HS-5 (cell line): ENCODE measurements at regions not wholly inside any gene's neighbourhood (a gene's known extent, or its start where the extent isn't known, plus 50 kb on each side); places are given as distances from the start of the nearest gene placed in this dataset.
"Not testable (repeated sequence)": the region's sequence is repeated elsewhere in the genome, so short reads cannot be mapped to it uniquely, and the experiment has no call there.

Experiments used
- DNase-seq: peaks from one replicate; pipeline ENCODE4 v3.0.0-alpha.2; 2012; ENCODE audit warnings: low read depth

DNA sequence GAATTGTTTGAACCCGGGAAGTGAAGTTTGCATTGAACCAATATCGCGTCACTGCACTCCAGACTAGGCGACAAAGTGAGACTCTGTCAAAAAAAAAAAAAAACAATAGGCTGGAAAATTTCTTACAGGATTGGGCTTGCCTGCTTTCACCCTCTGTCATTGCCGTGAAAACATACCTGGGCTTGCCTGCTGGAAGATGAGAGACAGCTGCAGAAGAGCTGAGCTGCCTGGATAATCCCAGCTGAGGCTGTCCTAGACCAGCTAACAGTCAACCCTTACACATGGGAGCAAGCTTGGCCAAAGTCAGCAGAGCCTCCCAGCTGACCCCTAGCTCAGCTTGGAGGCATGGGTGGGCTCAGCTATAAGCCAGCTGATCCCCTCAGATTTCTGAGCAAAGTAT lies 306.2 kb downstream of the CCSER2 start:
- DNase-seq, result no peak

DNA sequence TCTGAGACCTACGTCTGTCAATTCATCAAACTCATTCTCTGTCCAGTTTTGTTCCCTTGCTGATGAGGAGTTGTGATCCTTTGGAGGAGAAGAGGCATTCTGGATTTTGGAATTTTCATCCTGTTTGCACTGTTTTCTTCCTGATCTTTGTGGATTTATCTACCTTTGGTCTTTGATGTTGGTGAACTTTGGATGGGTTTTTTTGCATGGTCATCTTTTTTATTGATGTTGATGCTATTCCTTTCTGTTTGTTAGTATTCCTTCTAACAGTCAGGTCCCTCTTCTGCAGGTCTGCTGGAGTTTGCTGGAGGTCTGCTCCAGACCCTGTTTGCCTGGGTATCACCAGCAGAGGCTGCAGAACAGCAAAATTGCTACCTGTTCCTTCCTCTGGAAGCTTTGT lies 322.2 kb downstream of the CCSER2 start:
- DNase-seq, result not testable (repeated sequence)

DNA sequence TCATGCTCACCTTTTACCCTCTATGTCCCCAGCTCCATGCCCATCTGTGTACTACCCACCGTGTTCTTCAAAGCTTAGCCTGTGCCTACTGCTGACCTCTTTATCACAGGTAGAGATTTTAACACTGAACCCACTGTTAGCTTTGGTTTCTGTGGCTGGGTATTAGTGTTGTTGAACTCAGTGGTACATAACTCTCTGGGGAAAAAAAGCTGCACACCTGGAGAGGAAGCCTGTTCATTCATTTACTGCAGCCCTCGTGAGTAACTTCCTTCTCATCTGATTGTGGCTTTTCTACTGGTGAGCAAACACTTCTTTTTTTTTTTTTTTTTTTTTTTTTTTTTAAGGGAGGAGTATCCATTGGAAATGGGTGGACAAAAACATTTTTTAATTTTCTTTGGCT lies 326.3 kb downstream of the CCSER2 start:
- DNase-seq, result no peak

DNA sequence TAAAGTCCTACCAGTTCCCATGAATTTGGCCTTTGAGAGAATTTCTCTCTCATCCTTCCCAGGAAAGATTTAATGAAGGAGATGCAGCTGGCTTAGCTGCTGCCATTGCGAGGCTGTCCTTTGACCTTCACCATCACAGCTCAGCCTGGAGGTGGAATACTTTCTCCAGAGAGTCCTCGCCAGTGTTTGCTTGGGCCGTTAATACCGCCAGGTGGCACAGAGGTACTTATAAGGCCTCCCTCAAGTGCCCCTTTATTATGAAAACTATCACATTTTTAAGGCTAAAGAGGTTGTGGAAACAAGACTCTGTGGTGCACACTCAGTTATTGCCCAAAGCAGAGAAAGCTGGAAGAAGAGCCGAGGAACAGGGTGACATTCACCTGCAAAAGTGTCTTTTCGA lies 330.6 kb downstream of the CCSER2 start:
- DNase-seq, result no peak

DNA sequence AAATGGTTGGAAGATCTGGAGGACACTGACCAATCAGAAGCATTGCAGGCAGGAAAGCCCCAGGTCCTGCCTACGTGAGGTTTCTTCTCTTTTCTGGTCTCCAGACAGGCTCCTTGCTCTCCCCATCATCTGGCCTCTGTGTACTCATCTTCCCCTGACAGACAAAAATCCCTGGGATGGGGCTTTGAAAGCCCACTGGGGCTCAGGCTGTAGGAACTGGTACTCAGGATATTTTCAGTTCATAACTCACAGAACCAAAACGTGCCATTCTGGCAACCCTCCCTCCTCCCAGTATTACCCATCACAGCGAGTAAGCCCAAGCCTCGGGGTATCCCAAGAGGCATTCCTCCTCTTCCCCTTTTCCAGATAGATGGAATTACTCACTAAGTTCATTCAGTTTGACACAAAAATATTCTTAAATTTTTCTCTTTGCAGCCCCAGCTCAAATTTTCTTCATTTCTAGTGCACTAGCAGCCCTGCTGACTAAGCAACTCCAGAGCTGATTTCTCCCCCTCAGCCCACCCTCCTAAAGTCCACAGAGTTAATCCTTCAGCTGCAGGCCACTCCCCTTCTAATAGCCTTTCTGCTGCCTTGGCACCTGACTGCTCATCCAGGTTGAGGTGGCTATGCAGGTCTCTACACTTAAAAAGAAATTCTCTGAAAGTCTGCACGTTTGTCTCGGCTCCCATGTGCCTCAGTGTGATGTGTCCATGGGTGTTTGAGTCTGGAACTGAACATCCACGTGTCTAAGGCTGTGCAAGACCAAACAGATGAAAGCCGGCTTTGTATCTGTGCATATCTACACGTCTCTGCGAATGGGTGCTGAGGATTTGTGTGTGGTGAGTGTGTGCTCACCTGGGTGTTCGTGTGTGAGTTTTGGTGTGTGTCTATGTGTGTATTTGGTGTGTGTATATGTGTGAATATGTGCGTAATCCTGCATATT lies 331.4 kb downstream of the CCSER2 start:
- no peak for DNase-seq

DNA sequence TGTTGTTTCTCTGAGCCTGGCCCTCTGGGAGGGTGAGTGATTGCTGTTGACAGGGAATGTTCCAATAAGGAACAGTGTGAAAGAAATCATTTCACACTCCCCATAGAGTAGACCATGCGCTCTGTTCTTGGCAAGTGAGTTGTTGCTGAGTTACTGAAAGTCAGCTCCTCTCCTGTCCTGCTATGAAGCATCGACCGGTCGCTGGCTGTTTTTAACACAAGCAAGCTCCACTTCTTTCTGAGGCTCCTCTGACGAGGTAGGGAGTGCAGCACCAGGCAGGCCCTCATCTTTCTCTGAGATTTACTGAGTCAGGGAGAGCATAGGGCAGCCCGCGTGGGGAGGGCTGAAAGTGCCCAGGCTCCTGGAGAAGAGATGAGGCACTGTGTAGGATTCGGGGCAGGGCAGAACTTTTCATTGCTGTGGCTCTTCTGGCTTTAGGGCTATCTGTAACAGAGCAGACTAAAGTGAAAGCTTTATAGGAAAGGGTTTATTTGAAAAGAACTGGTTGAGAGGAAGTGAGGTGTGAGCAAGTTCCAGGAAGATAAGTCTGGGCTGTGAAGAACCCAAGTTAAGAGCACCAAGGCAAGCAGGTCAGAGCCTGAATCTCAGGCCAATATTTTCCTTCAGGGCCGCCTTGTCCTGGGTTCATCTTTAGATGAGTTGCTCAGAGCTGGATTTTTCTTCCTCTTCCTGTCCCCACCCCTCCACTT lies 332.2 kb downstream of the CCSER2 start:
- DNase-seq, result no peak

DNA sequence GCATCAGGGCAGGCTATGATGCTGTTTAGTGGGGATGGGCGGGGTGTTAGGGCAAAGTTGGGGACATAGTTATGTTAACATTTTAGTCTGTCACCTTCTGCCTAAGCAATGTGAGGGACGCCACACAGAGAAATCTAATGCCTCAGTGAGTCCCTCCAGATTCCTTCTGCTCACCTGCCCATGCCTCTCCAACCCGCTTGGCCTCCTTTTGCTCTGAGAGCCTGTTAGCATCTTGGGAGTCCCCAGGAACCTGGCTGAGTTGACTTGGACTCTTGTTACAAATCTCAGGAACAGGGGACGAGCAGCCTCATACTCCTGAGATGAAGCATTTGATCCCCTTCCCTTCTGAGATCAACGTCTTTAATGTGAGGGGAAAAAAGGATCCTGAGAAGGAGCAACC lies 336.8 kb downstream of the CCSER2 start:
- no peak for DNase-seq

DNA sequence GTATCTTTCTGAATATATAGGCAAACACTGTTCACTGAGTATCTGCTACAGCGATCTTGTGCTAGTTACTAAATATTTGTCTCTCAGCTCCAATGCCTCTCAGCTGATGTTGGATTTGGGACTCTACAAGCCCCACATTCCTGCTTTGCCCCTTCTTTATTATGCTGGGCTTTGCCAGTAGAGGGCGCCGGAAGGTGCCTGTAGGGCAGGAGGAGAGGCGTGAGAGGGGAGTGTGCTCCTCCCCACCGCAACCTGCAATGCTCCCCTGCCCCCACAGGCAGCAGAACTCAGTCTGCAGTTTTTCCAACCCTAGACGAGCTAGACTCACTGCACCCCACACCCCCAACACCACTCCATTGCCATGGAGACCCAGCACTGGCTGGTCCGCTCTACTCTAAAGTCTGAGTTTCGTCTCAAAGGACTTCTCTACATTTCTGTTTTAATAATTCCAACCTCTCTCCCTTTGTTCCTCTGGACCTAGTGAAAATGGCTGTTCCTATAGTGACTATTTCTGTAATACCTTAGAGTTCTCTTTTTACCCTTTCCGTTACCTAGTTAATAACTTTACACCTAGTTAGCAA lies 337.6 kb downstream of the CCSER2 start:
- no peak for DNase-seq

DNA sequence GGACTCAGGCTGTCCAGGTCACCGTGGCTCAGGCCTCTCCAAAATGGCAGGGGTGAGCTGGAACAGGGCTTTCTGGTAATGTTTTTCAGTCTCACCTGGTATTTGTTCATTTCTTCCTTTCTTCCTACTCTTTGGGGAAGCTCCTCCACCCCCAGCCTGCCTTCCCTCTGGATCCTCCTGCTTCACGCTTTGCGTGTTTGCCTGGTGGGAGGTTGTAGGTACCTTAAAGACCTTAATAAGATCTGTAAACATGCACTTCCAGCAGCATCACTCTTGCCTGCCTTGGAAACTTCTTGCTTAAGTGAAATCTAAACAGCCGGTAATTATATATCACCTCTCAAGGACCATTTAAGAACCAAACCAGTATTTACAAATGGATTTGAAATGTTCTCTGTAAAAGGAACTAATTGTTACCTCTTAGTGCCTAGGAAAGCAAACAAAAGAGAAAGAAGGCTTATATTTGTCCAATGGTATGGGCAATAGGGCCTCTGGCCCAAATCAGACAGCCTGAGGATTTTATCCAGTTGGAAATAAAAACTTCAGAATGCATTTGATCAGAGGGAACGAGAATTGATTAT lies 339.9 kb downstream of the CCSER2 start:
- no peak for DNase-seq

DNA sequence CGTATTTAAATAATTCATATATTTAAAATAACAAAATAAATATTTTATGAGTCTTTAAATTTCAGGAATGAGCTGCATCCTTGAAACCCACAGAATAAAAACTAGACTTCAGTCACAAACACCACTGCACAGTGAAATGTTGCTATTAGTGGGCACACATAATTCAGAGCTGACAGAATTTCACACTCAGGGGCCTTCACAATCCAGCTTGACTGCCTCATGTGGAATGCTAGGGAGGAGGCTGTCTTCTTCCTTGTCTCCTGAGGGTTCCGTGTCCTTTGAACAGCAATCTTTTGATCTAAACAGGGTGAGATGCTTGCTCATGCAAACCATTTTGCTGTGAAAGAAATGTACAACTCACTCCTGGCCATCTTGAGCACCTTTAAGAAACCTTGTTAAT lies 346.7 kb downstream of the CCSER2 start:
- no peak for DNase-seq

DNA sequence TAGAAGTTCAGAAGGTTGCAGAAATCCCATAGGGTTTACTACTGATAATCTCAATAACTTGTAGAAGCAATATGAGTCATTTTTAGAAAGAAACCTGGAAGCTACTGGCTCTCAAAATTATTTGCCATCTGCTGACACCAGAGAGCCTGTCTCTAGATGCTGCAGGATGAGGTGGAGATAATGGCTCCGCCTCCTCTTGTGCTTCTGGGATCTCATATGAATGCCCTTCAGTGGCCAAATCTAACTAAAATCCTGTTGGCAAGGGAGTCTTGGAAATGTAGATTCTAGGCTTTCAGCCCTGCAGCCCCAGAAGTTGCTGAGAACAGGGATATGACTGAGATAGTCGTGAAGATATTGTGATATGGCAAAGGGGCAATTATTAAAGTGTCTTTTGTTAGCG lies 348.1 kb downstream of the CCSER2 start:
- no peak for DNase-seq

DNA sequence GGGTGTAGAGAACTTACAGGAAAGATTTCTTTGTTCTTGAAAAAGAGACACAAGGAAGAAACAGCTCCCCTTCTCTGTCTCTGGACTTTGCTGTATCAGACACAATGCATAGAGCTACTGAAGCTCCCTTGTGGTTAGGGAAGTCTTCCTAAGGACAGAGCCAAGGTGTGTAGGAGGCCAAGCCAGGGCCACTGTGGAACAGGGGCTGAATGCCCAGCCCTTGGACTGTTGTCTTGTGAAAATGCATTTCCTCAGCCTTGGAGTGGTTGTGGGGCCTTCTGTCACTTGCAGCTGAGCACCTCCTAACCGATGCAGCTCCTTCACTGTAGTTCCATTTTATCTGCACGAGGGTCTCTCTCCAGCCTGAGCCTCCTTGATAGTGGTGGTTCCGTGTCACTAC lies 353.4 kb downstream of the CCSER2 start:
- no peak for DNase-seq

DNA sequence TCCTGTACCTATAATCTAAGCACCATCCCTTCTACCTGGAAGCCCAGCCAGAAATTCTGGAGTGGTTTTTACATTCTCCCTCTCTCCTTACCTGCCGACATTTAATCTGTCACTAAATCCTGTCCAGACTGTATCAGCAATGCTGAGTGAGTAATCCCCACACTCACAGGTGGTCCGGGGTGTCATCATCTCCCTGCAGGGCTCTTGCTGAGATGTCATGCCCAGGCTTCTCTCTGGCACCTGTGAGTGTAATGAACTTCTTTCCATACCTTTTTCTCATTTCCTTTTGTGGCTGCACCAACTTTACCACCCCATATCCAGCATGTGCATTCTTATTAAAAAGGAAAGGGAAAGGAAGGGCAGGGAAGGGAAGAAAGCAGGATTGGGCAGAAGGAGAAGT lies 355.2 kb downstream of the CCSER2 start:
- DNase-seq, result no peak

DNA sequence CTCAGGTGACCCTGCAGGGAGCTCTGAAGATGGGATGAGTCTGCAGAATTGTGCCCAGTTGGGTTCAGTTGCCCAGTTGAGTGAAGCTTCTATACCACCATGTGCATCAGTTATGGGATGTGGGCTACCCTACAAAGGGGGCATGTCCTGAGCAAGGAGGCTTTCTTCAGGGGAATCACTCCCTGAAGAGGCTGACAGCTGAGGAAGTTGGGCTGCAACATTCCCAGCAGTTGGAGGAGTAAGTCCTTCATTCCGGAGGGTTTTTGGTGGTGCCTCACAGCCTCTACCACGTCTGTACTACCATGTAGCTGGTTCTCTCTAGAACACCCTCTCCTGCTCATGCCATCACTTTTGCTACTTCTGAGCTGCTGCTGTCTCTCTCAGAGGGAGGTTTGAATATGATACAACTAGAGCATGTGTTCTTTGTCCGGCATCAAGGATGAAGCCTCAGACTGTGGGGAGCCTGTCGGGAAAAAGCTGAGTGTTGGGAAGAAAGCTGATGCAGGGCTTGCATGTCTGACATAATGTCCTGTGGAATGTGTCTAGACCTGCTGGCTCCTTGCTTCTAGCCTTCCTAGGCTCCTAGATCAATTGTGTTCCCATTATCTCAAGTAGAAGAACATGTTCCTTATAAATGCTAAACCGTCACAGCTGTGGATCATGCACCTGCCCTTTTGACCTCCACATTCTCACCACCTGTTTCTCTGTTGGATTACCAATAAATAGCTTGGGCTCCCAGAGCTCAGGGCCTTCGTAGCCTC lies 355.8 kb downstream of the CCSER2 start:
- no peak for DNase-seq

DNA sequence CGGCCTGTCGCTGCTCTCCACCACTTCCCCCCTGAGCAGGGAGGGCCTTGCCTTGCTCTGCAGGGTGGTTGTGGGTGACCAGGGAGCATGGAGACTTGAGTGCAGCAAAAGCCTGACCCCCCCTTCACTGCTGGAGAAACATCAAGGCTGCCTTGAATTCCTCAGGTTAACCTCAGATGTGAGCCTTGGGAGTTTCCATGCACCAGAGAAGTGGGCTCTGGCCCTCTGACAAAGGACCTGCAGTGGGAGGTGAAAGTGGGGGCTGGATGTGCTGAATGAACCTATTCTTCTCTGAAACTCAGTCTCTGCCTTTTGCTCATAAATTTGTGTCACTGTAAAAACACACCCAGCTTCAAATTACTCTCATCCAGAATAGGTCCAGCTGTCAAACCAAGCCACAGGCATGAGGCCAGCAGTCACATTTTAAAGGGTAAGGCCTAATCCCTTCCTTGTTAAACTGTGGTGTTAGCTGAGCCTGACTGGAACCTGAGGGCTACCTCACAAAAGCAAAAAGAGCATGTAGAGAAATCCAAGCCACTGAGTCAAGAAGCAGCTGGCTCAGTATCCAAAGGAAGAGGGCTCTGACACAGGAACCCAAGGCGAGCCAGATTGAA lies 356.8 kb downstream of the CCSER2 start:
- no peak for DNase-seq

DNA sequence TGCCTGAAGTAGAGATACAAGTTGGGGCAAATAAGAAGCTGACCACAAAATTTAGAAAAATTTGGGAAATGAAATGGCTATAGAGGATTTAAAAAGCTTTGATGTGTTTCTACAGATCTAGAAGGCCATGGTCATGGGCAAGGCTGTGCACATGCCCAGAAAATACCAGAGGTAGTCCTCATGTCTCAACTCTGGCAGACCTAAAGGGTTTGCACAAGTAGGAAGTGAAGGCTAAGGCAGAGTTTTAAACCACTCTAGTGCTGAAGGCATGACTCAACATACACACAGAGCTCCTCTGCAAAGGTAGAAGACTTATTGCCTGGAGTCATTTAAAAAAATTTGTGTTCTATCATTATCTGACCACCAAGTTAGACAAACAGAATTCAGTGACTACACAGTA lies 364.6 kb downstream of the CCSER2 start:
- no peak for DNase-seq

DNA sequence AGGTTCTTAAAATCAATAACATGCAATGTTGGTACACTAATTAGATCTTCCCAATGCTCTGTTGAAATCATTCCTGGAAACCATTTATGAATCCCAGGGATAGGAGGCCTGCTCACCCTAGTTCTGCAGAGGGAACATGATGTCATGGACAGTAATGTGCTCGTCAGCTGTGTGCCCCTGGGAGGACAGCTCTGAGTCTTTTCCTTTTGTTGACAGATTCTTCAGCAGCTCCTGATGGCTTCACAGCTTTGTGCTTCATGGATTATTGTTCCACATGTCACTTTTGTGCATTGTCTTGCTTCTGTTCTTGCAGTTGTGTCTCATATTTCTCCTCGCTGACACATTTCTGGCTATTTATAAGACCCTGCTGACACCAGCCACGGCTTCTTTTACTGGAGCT lies 367.5 kb downstream of the CCSER2 start:
- no peak for DNase-seq

DNA sequence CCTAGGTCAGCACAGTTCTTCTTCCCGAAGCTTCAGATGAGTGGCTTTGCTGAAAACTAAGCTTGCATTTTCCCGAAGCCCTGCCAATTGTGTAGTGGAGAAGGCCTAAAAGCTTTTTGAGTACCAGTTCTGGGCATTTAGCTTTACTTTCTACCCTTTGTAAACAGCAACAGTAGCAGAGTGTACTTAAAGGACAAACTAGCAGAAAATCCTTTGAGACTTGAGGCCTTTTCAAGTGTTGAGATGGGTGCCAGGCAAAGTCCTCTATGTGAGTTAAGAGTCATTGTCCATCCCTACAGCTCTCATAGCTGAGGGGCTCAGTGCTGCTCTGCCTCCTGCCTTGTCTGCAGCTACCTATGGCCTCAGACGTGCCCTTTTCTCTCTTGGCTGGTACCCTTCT lies 368.2 kb downstream of the CCSER2 start:
- no peak for DNase-seq

DNA sequence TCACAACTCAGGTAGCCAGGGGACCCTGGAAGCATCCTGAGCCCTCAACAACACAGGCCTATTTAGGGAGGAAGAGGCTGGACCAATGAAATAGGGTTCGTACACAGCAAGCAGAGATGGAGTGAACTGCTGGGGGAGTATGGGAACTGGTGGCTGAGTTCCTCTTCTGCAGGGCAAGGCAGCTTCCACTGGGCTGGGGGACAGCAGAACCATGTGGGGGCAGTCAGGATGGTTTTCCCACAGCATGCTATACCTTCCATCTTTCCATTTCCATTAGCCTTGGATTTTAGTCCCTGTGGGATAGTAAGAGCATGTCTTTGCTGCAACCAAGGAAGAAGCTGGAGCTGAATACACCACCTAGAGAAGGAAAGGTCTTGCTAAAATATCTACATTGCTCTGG lies 370.6 kb downstream of the CCSER2 start:
- no peak for DNase-seq

DNA sequence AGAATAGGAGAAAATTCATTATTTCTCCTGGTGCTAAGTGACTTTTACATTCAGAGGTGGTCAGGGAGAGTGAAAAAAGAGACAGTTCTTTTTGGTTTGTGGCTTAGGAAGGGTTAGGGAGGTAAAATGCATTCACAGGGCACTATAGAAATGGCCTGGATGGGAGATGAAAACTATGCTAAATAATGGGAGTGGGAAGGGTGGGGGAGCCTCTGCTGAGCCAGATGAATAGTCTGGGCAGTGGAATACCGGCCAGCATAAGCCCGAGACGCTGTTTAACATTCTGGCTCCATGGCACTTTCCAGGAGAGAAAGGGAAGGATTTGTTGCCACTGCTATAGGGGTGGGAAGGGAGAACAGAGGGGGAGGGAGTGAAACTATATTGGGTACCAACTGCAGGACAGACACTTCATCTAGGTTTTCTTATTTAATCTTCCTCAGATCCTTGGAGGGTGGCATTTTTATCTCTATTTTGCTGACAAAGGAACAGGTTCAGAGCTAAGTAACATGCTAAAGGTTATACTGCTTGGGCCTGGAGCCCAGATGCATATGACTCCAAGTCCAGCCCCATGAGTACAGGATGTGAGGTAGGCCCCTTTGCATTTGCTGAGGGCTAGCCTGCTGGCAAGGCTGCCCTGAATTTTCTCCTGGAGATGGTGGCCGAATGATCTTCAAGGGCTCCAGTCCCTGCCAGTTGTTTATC lies 372.4 kb downstream of the CCSER2 start:
- DNase-seq, result no peak

DNA sequence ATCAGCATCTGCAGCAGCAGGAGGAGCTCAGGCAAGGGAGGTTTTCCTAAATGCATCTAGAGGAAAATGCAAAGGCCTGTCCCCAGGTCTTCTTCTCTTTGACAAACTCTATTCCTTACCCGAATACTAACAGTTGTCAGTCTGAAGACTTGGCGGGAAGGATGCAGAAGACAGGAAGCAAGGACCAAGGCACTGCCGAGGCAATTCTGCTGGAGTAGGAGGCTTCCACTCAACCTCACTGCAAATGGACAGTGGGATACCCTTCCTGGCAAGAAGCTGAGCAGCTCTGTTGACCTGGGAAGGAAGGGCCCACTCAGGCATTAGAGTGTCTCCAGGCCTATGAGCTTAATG lies 373.0 kb downstream of the CCSER2 start:
- DNase-seq, result no peak
